OCI-LY7 (cell line): ENCODE measurements at regions not wholly inside any gene's neighbourhood (a gene's known extent, or its start where the extent isn't known, plus 50 kb on each side); places are given as distances from the start of the nearest gene placed in this dataset.

ENCODE experiments used
- BruUV-seq: library from RNA; stranded (reverse); fragments of 400-500 nt; replicated peaks from 2 replicates; lab custom pipeline; 2021; lab: Mats Ljungman, UMichigan
- CTCF ChIA-PET: fragments of 300-600 bp; sonication (Branson Sonifier 250); formaldehyde crosslinking; loops from one replicate; lab custom pipeline; 2022; ENCODE audit warnings: antibody characterized with exemption; ENCODE audit not compliant: unreplicated experiment; lab: Charles Lee
- POLR2A ChIA-PET: fragments of 300-600 bp; sonication (Branson Sonifier 250); formaldehyde crosslinking; loops from one replicate; lab custom pipeline; 2022; ENCODE audit warnings: antibody characterized with exemption; lab: Charles Lee
- DNase-seq: peaks from one replicate; pipeline ENCODE4 v3.0.0-alpha.2; 2015; ENCODE audit warnings: low spot score
- H2AFZ ChIP-seq: fragments of 200-600 bp; sonication (generic), shearing (Covaris generic); 2 replicates; pipeline ENCODE4 v1.6.1; 2014; ENCODE audit warnings: mild to moderate bottlenecking, antibody characterized with exemption, low read length, moderate library complexity
- H3K27ac ChIP-seq: fragments of 200-600 bp; sonication (generic); 2 replicates; pipeline ENCODE4 v1.5.1; 2014; ENCODE audit warnings: mixed run types, low read depth, mild to moderate bottlenecking, moderate library complexity, low read length, inconsistent platforms; ENCODE audit not compliant: poor library complexity, severe bottlenecking
- H3K36me3 ChIP-seq: fragments of 200-600 bp; sonication (generic); 2 replicates; pipeline ENCODE4 v1.6.1; 2014; ENCODE audit warnings: mild to moderate bottlenecking, antibody characterized with exemption, low read length, moderate library complexity, mixed read lengths; ENCODE audit not compliant: insufficient read depth
- H3K4me1 ChIP-seq: fragments of 200-600 bp; sonication (generic); 2 replicates; pipeline ENCODE4 v1.5.1; 2014; ENCODE audit warnings: mild to moderate bottlenecking, low read length; ENCODE audit not compliant: insufficient read depth, poor library complexity, severe bottlenecking
- H3K4me2 ChIP-seq: fragments of 200-600 bp; sonication (generic); 2 replicates; pipeline ENCODE4 v1.6.1; 2014; ENCODE audit warnings: mild to moderate bottlenecking, low read length
- H3K4me3 ChIP-seq: fragments of 200-600 bp; sonication (generic); 2 replicates; pipeline ENCODE4 v1.5.1; 2014; ENCODE audit warnings: mild to moderate bottlenecking, low read depth, low read length; ENCODE audit not compliant: poor library complexity, severe bottlenecking
- H3K79me2 ChIP-seq: fragments of 200-600 bp; sonication (generic); 2 replicates; pipeline ENCODE4 v1.6.1; 2016; ENCODE audit warnings: low read depth, mild to moderate bottlenecking, low read length, moderate library complexity, mixed read lengths; ENCODE audit not compliant: insufficient read depth
- H3K9me2 ChIP-seq: fragments of 200-600 bp; sonication (generic); 2 replicates; pipeline ENCODE4 v1.6.1; 2016; ENCODE audit warnings: mild to moderate bottlenecking, low read length, mixed read lengths; ENCODE audit not compliant: insufficient read depth
- H3K9me3 ChIP-seq: fragments of 200-600 bp; sonication (generic); 2 replicates; pipeline ENCODE4 v1.6.1; 2014; ENCODE audit warnings: mild to moderate bottlenecking, mixed run types, low read length, mixed read lengths
- H4K20me1 ChIP-seq: fragments of 200-600 bp; sonication (generic); 2 replicates; pipeline ENCODE4 v1.6.1; 2014; ENCODE audit warnings: mild to moderate bottlenecking, antibody characterized with exemption, low read length, moderate library complexity, mixed read lengths; ENCODE audit not compliant: insufficient read depth
- CTCF ChIP-seq: fragments of 200-600 bp; sonication (generic); conservative IDR thresholded peaks from 2 replicates; pipeline ENCODE4 v1.5.1; 2014; ENCODE audit warnings: mild to moderate bottlenecking, antibody characterized with exemption, low read length, moderate library complexity, mixed read lengths
- EZH2phosphoT487 ChIP-seq: fragments of 200-600 bp; sonication (generic); IDR thresholded peaks from 2 replicates; pipeline ENCODE4 v1.6.1; 2018; ENCODE audit warnings: low read depth, borderline replicate concordance, mild to moderate bottlenecking, mixed run types, antibody characterized with exemption, low read length, moderate library complexity, mixed read lengths
- intact Hi-C: fragments of 100-400 bp; cut with micrococcal nuclease; formaldehyde crosslinking; loops from one replicate; pipeline ENCODE4 v1.10.0; 2022; ENCODE audit not compliant: unreplicated experiment

- Histone ChIP-seq H3K9me3 (no peaks in the 10 kb centered on the region), H3K4me3 (no peak overlapping the region), H3K9me2 (no peaks in the 10 kb centered on the region), H3K4me1 (no peaks in the 10 kb centered on the region), H2AFZ (no peak overlapping the region), H3K79me2 (no peaks in the 10 kb centered on the region), H4K20me1 (no peaks in the 10 kb centered on the region), H3K36me3 (no peaks in the 10 kb centered on the region), H3K4me2 (no peak overlapping the region), H3K27ac (no peak overlapping the region)
- BruUV-seq: no TSS peak
- ChIA-PET CTCF (no interaction called here), POLR2A (interaction anchor here (0.9 kb wide), 1 partner anchor 26 kb away, joined by 3 read pairs; no protein-coding TSS in a partner anchor)
- intact Hi-C loops: no loop called here
- DNase-seq: no peak
- TF ChIP-seq CTCF (no peak), EZH2phosphoT487 (no peak)
Observed at GRCh38 chr14:61153914-61154545, 127.1 kb downstream of the TMEM30B start.

GRCh38 chr14:61153431-61153830 lies 127.7 kb downstream of the TMEM30B start:
- intact Hi-C loops: no loop called here
- no peak for DNase-seq
- H3K4me3 ChIP-seq: no peak overlapping the region
- H3K9me2 ChIP-seq: no peaks in the 10 kb centered on the region
- ChIA-PET CTCF (no interaction called here), POLR2A (no interaction called here)
- BruUV-seq: no TSS peak
- H4K20me1 ChIP-seq: no peaks in the 10 kb centered on the region
- H3K9me3 ChIP-seq: no peaks in the 10 kb centered on the region
- TF ChIP-seq EZH2phosphoT487: no peak
- TF ChIP-seq CTCF: no peak
- no peak overlapping the region for H2AFZ ChIP-seq
- no peaks in the 10 kb centered on the region for H3K36me3 ChIP-seq
- no peak overlapping the region for H3K4me2 ChIP-seq
- no peaks in the 10 kb centered on the region for H3K4me1 ChIP-seq
- no peaks in the 10 kb centered on the region for H3K79me2 ChIP-seq
- no peak overlapping the region for H3K27ac ChIP-seq

GRCh38 chr14:61152851-61153364 lies 128.2 kb downstream of the TMEM30B start:
- ChIA-PET POLR2A (interaction anchor here (1.2 kb wide), 1 partner anchor 22 kb away, joined by 3 read pairs; no protein-coding TSS in a partner anchor), CTCF (no interaction called here)
- H4K20me1 ChIP-seq: no peaks in the 10 kb centered on the region
- no peak overlapping the region for H2AFZ ChIP-seq
- no peak for DNase-seq
- no peak overlapping the region for H3K4me2 ChIP-seq
- TF ChIP-seq EZH2phosphoT487 (no peak), CTCF (no peak)
- H3K9me2 ChIP-seq: no peaks in the 10 kb centered on the region
- intact Hi-C loops: no loop called here
- no peaks in the 10 kb centered on the region for H3K79me2 ChIP-seq
- H3K9me3 ChIP-seq: no peaks in the 10 kb centered on the region
- no peak overlapping the region for H3K27ac ChIP-seq
- no peaks in the 10 kb centered on the region for H3K36me3 ChIP-seq
- BruUV-seq: no TSS peak
- no peak overlapping the region for H3K4me3 ChIP-seq
- H3K4me1 ChIP-seq: no peaks in the 10 kb centered on the region
